Endothelial cell of umbilical vein (primary cell): ENCODE measurements at regions not wholly inside any gene's neighbourhood (a gene's known extent, or its start where the extent isn't known, plus 50 kb on each side); places are given as distances from the start of the nearest gene placed in this dataset.

Experiments used
- CTCF ChIP-seq, 2 donors: IDR thresholded peaks; 1 replicate in 1 of 2; 2 replicates in 1 of 2; pipeline ENCODE4 v1.5.1; 2011; ENCODE audit warnings: low read length in 2 of 2, mild to moderate bottlenecking in 2 of 2, moderate library complexity in 2 of 2, control low read depth in 1 of 2, inconsistent platforms in 1 of 2, low read depth in 1 of 2; ENCODE audit not compliant: insufficient read depth in 1 of 2; ENCODE audit errors: extremely low read depth in 1 of 2
- EZH2 ChIP-seq: IDR thresholded peaks from 2 replicates; pipeline ENCODE4 v1.6.1; 2012; ENCODE audit warnings: borderline replicate concordance, low read depth, mild to moderate bottlenecking, moderate library complexity, low read length, inconsistent platforms; ENCODE audit not compliant: severe bottlenecking
- POLR2AphosphoS5 ChIP-seq: IDR thresholded peaks from 2 replicates; pipeline ENCODE4 v1.6.1; 2012; ENCODE audit warnings: low read depth, mild to moderate bottlenecking, control low read depth, low read length, moderate library complexity; ENCODE audit not compliant: insufficient read depth

GRCh38 chr7:106551936-106552335 lies 109.0 kb downstream of the CCDC71L start:
- no peak for TF ChIP-seq POLR2AphosphoS5
- TF ChIP-seq CTCF (IDR thresholded peaks at IDR 0.05; ENCODE audit: extremely low read depth in 1 of 2, insufficient read depth in 1 of 2, low read depth in 1 of 2, low read length in 2 of 2), result no peak
- TF ChIP-seq EZH2, result no peak
